GM12878 (cell line): ENCODE measurements at regions not wholly inside any gene's neighbourhood (a gene's known extent, or its start where the extent isn't known, plus 50 kb on each side); places are given as distances from the start of the nearest gene placed in this dataset.

Source experiments
- ATAC-seq: fragments of 200-7000 bp; cut with Tn5 transposase; 3 replicates; pipeline ENCODE4 v1.9.1; 2020; ENCODE audit warnings: mild to moderate bottlenecking, moderate library complexity
- BruUV-seq: library from RNA; stranded (reverse); fragments of 400-500 nt; replicated peaks from 2 replicates; lab custom pipeline; 2021; lab: Mats Ljungman, UMichigan
- CTCF ChIA-PET: fragments of 300-600 bp; sonication (Branson Sonifier 250); formaldehyde crosslinking; extraction: SDS; loops from one replicate; lab custom pipeline; 2021; ENCODE audit warnings: inconsistent platforms; lab: Yijun Ruan, JAX
- POLR2A ChIA-PET: fragments of 350-600 bp; formaldehyde crosslinking; extraction: SDS; loops from one replicate; lab custom pipeline; 2021; ENCODE audit warnings: inconsistent platforms; lab: Charles Lee
- RAD21 ChIA-PET: fragments of 300-600 bp; sonication (Branson Sonifier 250); formaldehyde crosslinking; loops from one replicate; lab custom pipeline; 2023; ENCODE audit warnings: antibody characterized with exemption; ENCODE audit not compliant: unreplicated experiment; lab: Charles Lee
- SMC1A ChIA-PET: fragments of 300-600 bp; sonication (Branson Sonifier 250); formaldehyde crosslinking; loops from one replicate; lab custom pipeline; 2023; ENCODE audit not compliant: unreplicated experiment, uncharacterized antibody; lab: Charles Lee
- DNase-seq: peaks from one replicate; pipeline ENCODE4 v3.0.0-alpha.2; 2011; ENCODE audit warnings: low read depth, low spot score
- FAIRE-seq: peaks from 3 replicates; lab custom pipeline; 2011; peaks lifted over from hg19 to GRCh38; lab: Jason Lieb, UNC
- H2AFZ ChIP-seq: 2 replicates; pipeline ENCODE4 v1.6.0; 2011; ENCODE audit warnings: low read depth, low read length, control low read depth; ENCODE audit not compliant: control insufficient read depth
- H3K27ac ChIP-seq: 2 replicates; pipeline ENCODE4 v1.5.1; 2011; ENCODE audit warnings: control low read depth; ENCODE audit not compliant: control insufficient read depth, insufficient read depth
- H3K27me3 ChIP-seq, 2 experiments: replicated peaks in 1 of 2; 2 replicates each; pipeline versions ENCODE4 v1.6.0 to v1.6.1; 2011; ENCODE audit warnings: low read length in 1 of 2; ENCODE audit not compliant: control insufficient read depth in 2 of 2, insufficient read depth in 2 of 2
- H3K36me3 ChIP-seq, 2 experiments: 2 replicates each; pipeline ENCODE4 v1.5.1; 2011; ENCODE audit warnings: low read length in 1 of 2; ENCODE audit not compliant: control insufficient read depth in 2 of 2, insufficient read depth in 2 of 2
- H3K4me1 ChIP-seq: 2 replicates; pipeline ENCODE4 v1.6.1; 2011; ENCODE audit warnings: mild to moderate bottlenecking, low read length, moderate library complexity, mixed read lengths; ENCODE audit not compliant: control insufficient read depth, insufficient read depth
- H3K4me2 ChIP-seq: 2 replicates; pipeline ENCODE4 v1.6.0; 2011; ENCODE audit warnings: control low read depth; ENCODE audit not compliant: control insufficient read depth, insufficient read depth
- H3K4me3 ChIP-seq: fragments of 200-600 bp; sonication (generic); 2 replicates; pipeline ENCODE4 v1.5.1; 2016
- H3K79me2 ChIP-seq: 2 replicates; pipeline ENCODE4 v1.6.0; 2011; ENCODE audit warnings: low read length; ENCODE audit not compliant: control insufficient read depth, insufficient read depth
- H3K9ac ChIP-seq: 2 replicates; pipeline ENCODE4 v1.8.0; 2011; ENCODE audit warnings: low read length, control low read depth, mixed read lengths; ENCODE audit not compliant: control insufficient read depth, insufficient read depth
- H3K9me3 ChIP-seq: replicated peaks from 3 replicates; pipeline ENCODE4 v1.5.1; 2011; ENCODE audit warnings: mild to moderate bottlenecking, low read length; ENCODE audit not compliant: control insufficient read depth, insufficient read depth
- H4K20me1 ChIP-seq: 2 replicates; pipeline ENCODE4 v1.6.0; 2011; ENCODE audit not compliant: control insufficient read depth, insufficient read depth
- ATF2 ChIP-seq: IDR thresholded peaks from 2 replicates; pipeline ENCODE4 v1.6.1; 2012; ENCODE audit warnings: low read length, inconsistent platforms
- CHD4 ChIP-seq: fragments of 200-600 bp; sonication (generic); IDR thresholded peaks from 2 replicates; pipeline ENCODE4 v1.6.1; 2016; ENCODE audit warnings: mild to moderate bottlenecking
- ELK1 ChIP-seq: IDR thresholded peaks from 2 replicates; pipeline ENCODE4 v1.6.1; 2012; ENCODE audit warnings: low read depth, low read length, improper control_type of control experiment
- FOS ChIP-seq: IDR thresholded peaks from 3 replicates; pipeline ENCODE4 v1.6.1; 2011; ENCODE audit warnings: borderline replicate concordance; ENCODE audit not compliant: insufficient read length; ENCODE audit errors: extremely low read depth
- HDGF ChIP-seq: fragments of 450-650 bp; IDR thresholded peaks from 2 replicates; pipeline ENCODE4 v1.6.1; 2016; ENCODE audit warnings: antibody characterized with exemption
- MEF2A ChIP-seq: IDR thresholded peaks from 2 replicates; pipeline ENCODE4 v1.6.1; 2011; ENCODE audit warnings: low read depth, mild to moderate bottlenecking, low read length, moderate library complexity; ENCODE audit not compliant: insufficient read depth
- MTA3 ChIP-seq: IDR thresholded peaks from 2 replicates; pipeline ENCODE4 v1.6.1; 2012; ENCODE audit warnings: low read length, inconsistent platforms, borderline replicate concordance
- NFXL1 ChIP-seq: fragments of 450-650 bp; IDR thresholded peaks from 2 replicates; pipeline ENCODE4 v1.6.1; 2017; ENCODE audit warnings: antibody characterized with exemption, mild to moderate bottlenecking, borderline replicate concordance
- NRF1 ChIP-seq: conservative IDR thresholded peaks from 2 replicates; pipeline ENCODE4 v1.6.1; 2011; ENCODE audit warnings: mild to moderate bottlenecking, low read depth, low read length, improper control_type of control experiment
- RBBP5 ChIP-seq: fragments of 200-600 bp; sonication (generic); conservative IDR thresholded peaks from 2 replicates; pipeline ENCODE4 v1.6.1; 2016
- RCOR1 ChIP-seq: conservative IDR thresholded peaks from 2 replicates; pipeline ENCODE4 v1.6.1; 2012; ENCODE audit warnings: low read depth, low read length, improper control_type of control experiment
- SP1 ChIP-seq: IDR thresholded peaks from one replicate; pipeline ENCODE4 v1.6.1; 2011; ENCODE audit warnings: low read depth, low read length
- TARDBP ChIP-seq: IDR thresholded peaks from 2 replicates; pipeline ENCODE4 v1.6.1; 2016; ENCODE audit warnings: borderline replicate concordance
- USF2 ChIP-seq: IDR thresholded peaks from 2 replicates; pipeline ENCODE4 v1.6.1; 2011; ENCODE audit warnings: low read depth, low read length, improper control_type of control experiment, borderline replicate concordance
- ZNF24 ChIP-seq: fragments of 450-650 bp; IDR thresholded peaks from 2 replicates; pipeline ENCODE4 v1.6.1; 2017; ENCODE audit warnings: antibody characterized with exemption, mild to moderate bottlenecking
- WGBS: methylation state at CpG from one replicate; pipeline ENCODE4 v1.1.6; 2016; ENCODE audit warnings: low lambda C conversion rate; ENCODE audit not compliant: insufficient replicate concordance, insufficient coverage; ENCODE audit errors: missing lambda C conversion rate; 5-methylcytosine and 5-hydroxymethylcytosine counted together
- in situ Hi-C: fragments of 300-500 bp; cut with MboI; formaldehyde crosslinking; loops from 9 replicates; pipeline ENCODE4 v1.14.3; 2018; ENCODE audit warnings: mixed read lengths
- intact Hi-C: fragments of 100-400 bp; cut with micrococcal nuclease; formaldehyde crosslinking; loops from one replicate; pipeline ENCODE4 v1.14.2; 2022; ENCODE audit not compliant: unreplicated experiment

GRCh38 chr2:10980886-10981425 lies 69.2 kb downstream of the KCNF1 start:
- Histone ChIP-seq H3K27ac (no peak overlapping the region), H3K9ac (no peak overlapping the region), H3K4me3 (no peak overlapping the region), H4K20me1 (no peaks in the 10 kb centered on the region), H3K79me2 (no peaks in the 10 kb centered on the region), H3K4me1 (no peaks in the 10 kb centered on the region), H3K4me2 (no peak overlapping the region), H3K36me3 (no peaks in the 10 kb centered on the region), H2AFZ (no peak overlapping the region), H3K9me3 (no peaks in the 10 kb centered on the region), H3K27me3 (no peaks in the 10 kb centered on the region; a peak in 2 of 4 replicates)
- TF ChIP-seq SP1: no peak
- no peak for TF ChIP-seq NRF1
- in situ Hi-C loops (no loop called here), intact Hi-C loops (no loop called here)
- CTCF ChIA-PET: no interaction called here
- POLR2A ChIA-PET: no interaction called here
- FAIRE-seq (no peak), ATAC-seq (no peak), DNase-seq (no peak)
- BruUV-seq: no TSS peak
- SMC1A ChIA-PET: interaction anchor here (0.5 kb wide), 1 partner anchor 298 kb away, joined by 3 read pairs; no protein-coding TSS in a partner anchor
- RAD21 ChIA-PET: no interaction called here
- 28% methylated on average over 7 of the region's 7 CpGs for WGBS

GRCh38 chr2:10981451-10981850 lies 69.7 kb downstream of the KCNF1 start:
- SMC1A ChIA-PET: no interaction called here
- intact Hi-C loops: no loop called here
- POLR2A ChIA-PET: no interaction called here
- no peak overlapping the region for H3K4me2 ChIP-seq
- no peaks in the 10 kb centered on the region for H4K20me1 ChIP-seq
- ATAC-seq (no peak), DNase-seq (no peak), FAIRE-seq (no peak)
- no peak overlapping the region for H3K9ac ChIP-seq
- peaks cover 0 to under 1% of the 10 kb centered on the region in 2 experiments; a peak in 2 of 4 replicates for H3K27me3 ChIP-seq
- CTCF ChIA-PET: no interaction called here
- 31% methylated on average over 7 of the region's 7 CpGs for WGBS
- H3K9me3 ChIP-seq: no peaks in the 10 kb centered on the region
- no peaks in the 10 kb centered on the region for H3K79me2 ChIP-seq
- in situ Hi-C loops: no loop called here
- no peak overlapping the region for H3K4me3 ChIP-seq
- RAD21 ChIA-PET: no interaction called here
- H3K36me3 ChIP-seq: no peaks in the 10 kb centered on the region
- no peaks in the 10 kb centered on the region for H3K4me1 ChIP-seq
- no peak overlapping the region for H2AFZ ChIP-seq
- BruUV-seq: no TSS peak
- no peak overlapping the region for H3K27ac ChIP-seq
- TF ChIP-seq MTA3 (no peak), ZNF24 (no peak), ATF2 (no peak), MEF2A (no peak), HDGF (no peak), NFXL1 (no peak), CHD4 (no peak), FOS (no peak), USF2 (no peak), RBBP5 (no peak), ELK1 (no peak), RCOR1 (no peak), TARDBP (no peak)
